HG03457 (cell line): ENCODE measurements at regions not wholly inside any gene's neighbourhood (a gene's known extent, or its start where the extent isn't known, plus 50 kb on each side); places are given as distances from the start of the nearest gene placed in this dataset.
"Not testable (repeated sequence)": the region's sequence is repeated elsewhere in the genome, so short reads cannot be mapped to it uniquely, and the experiment has no call there.

ENCODE experiments used
- ATAC-seq: cut with Tn5 transposase; IDR thresholded peaks from one replicate; pipeline ENCODE4 v1.9.1; 2021; ENCODE audit warnings: moderate number of reproducible peaks; ENCODE audit not compliant: unreplicated experiment

DNA sequence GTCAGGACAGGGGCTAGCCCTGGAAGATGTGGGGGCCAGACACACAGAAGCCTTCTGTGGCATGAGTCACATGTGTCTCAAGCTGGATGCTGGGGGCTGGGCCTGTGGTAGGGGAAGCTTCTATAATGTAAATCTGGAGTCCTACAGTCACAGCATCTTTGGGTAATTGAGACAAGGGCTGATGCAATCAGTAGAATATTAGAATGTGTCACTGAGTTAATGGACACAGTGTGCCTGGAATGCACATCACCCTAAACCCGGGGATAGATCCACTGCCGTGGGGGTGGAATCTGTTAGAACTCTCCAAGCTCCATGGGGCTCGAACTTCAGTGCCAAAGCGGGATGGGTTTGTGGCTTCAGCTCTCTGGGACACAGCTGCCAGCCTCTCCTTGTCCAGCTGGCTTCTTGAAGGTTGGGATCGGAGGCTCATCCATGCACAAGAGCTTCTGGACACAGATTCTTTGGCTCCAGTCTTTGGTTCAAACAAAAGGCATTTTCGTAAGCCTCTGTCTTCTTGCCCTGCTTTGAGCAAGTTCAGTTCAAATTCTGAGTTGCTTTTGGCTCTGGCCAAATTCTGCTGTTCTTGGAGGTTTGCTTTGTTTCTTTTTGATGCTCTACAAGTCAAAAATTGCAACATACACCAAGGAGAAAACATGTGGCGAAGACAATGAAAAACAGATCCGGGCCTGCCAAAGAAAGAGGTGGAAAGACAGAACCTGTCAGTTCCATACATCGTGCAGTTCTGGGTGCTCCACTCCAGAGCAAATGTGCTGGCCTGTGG lies 194.8 kb upstream of the ZNF32 start:
- ATAC-seq = no peak

- ATAC-seq = no peak
These were observed 193.8 kb upstream of the ZNF32 start for GRCh38 chr10:43842496-43842895.

GRCh38 chr10:43842072-43842471 lies 193.4 kb upstream of the ZNF32 start:
- no peak for ATAC-seq

- no peak for ATAC-seq
These were observed 191.3 kb upstream of the ZNF32 start for GRCh38 chr10:43839973-43840372.

DNA sequence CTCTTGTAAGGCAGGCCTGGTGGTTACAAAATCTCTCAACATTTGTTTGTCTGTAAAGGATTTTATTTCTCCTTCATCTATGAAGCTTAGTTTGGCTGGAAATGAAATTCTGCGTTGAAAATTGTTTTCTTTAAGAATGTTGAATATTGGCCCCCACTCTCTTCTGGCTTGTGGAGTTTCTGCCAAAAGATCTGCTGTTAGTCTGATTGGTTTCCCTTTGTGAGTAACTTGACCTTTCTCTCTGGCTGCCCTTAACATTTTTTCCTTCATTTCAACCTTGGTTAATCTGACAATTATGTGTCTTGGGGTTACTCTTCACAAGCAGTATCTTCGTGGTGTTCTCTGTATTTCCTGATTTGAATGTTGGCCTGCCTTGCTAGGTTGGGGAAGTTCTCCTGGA lies 186.1 kb upstream of the ZNF32 start:
- ATAC-seq = not testable (repeated sequence)

DNA sequence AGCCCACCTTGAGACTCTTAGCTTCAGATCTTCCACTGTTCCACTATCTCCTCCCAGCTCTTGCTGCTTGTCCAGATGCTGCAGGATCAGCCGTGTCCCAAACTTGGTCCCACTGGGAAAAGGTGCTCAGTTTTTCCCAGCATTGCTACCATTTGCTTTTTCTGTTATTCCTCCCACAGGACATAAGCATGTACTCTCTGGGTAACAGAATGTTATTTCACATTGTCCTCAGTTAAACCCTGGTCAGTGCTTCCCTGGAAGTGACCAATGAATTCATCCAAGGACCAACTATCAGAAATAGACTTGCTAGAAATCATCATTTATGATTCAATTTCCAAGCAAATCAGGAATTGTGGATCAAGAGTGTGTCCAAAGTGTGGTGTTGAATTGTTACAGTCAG lies 179.2 kb upstream of the ZNF32 start:
- ATAC-seq = no peak

DNA sequence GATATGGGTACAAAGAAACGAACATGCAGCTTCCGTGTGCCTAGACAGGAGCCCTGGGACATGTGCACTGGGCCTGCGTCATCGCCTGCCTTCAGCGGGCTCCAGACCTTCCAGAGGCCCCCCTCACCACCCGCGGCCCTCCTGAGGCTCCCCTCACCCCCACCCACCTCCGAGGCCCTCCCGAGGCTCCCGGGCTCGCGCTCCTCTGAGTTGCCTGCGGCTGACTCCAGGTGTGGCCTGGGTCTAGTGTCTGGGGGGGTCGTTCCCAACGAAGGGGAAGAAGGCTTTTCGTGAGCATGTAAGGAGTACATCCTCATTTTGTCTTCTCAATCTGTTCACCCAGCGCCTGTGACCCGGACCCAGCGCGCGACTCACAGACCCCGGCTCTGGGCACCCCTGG lies 177.3 kb upstream of the ZNF32 start:
- no peak for ATAC-seq

DNA sequence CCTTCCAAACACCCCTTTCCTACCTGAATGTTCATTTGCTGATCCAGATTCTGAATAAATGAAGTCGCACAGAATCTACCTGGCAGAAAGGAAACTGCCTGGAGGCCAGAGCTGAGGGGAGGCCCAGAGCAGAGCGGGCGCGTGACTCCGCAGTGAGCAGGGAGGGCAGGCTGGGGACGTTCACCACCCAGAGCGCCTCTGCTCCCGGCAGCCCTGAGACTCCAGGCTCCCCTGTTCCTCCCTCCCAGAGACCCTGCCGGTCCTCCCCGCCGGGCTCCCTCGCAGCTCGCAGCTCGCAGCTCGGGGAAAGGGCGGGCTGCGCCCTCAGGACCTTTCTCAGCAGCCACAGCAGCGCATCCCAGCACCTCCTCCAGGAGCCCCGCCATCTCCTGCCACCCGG lies 176.7 kb upstream of the ZNF32 start:
- ATAC-seq = no peak

- ATAC-seq = no peak
These were observed 176.3 kb upstream of the ZNF32 start for GRCh38 chr10:43824934-43825333.

- no peak for ATAC-seq
These were observed 174.2 kb upstream of the ZNF32 start for GRCh38 chr10:43822631-43823580.

- ATAC-seq = no peak
These were observed 172.4 kb upstream of the ZNF32 start for GRCh38 chr10:43821103-43821502.

GRCh38 chr10:43820663-43821062 lies 172.0 kb upstream of the ZNF32 start:
- no peak for ATAC-seq

DNA sequence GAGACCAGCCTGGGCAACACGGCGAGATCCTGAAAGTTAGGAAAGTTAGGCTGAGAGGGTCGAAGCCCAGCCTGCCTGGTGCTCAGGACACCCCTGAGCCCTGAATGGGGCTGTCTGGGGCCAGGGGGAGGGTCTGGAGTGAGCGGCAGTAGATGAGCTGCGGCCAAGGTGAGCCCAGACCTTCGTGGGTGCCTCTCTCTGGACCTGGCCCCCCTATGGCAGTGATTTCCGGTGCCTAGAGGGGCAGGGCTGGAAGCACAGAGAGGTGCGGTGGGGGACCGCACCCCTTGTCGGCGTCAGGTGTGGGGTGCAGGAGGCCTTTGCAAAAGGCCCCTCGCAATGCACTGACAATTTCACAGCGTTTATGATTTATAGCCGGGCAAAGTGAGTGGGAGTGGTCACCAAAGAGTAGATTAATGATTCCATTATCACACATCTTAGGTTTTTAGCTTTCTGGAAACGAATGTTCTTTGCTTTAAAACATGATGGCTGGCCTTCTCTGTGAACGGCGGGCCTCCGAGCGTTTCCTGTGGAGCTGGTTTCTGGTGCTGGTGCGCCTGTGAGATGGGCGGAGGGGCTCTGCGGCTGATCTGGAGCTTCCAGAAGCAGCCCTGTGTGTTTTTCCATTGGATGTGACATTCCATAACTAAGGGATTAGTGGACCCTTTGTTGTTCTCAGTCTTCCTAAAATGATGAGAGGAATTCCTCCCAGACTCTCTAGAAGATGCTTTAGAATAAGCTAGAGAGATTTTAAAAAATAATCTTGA lies 171.0 kb upstream of the ZNF32 start:
- ATAC-seq = no peak

GRCh38 chr10:43818687-43819086 lies 170.0 kb upstream of the ZNF32 start:
- ATAC-seq = no peak

- ATAC-seq = no peak
These were observed 168.7 kb upstream of the ZNF32 start for GRCh38 chr10:43817368-43817767.

DNA sequence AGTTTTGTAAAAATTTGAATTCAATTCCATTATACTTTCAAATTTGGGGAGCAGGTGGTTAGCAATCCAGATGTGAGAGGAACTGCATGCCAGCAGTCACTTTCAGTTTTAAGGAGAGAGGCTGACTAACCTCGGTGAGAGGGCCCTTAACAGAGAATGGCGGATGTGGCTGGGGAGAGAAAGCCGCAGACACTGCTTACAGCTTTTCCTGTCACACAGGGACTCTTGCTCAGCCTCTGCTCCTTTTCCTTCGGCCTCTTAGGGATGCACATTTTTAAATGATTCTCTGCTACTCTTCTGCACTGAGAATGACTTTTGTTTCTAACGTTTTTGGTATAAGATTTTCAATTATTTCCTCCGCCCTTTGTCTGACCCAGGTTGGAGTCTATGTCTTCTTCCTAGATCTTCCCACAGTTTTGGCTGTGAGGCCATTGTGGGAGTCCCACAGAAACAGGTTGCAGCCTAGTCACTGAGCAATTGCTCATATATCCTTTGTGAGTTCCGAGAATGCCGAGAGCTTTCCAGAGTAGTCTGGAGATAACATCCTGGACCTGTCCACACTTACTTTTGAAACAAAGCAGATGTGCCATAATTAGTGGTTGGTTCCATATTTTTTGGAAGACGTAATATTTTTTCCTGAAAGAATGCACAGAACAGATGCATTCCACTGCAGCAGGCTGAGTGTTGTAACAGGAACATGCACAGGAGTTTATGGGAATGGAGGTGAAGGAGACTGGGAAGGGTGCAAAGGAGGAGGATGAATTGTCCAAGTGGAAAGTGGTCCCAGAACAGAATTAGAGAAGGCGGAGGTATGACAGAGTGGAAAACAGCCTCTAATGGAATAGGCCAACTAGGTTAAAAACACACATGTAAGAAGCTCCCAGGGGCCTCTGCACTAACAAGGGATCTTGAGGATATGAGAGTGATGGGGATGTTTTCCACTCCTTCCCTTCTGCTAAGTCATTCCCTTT lies 168.0 kb upstream of the ZNF32 start:
- ATAC-seq = peak; percentile 97

GRCh38 chr10:43815181-43815885 lies 166.7 kb upstream of the ZNF32 start:
- no peak for ATAC-seq

DNA sequence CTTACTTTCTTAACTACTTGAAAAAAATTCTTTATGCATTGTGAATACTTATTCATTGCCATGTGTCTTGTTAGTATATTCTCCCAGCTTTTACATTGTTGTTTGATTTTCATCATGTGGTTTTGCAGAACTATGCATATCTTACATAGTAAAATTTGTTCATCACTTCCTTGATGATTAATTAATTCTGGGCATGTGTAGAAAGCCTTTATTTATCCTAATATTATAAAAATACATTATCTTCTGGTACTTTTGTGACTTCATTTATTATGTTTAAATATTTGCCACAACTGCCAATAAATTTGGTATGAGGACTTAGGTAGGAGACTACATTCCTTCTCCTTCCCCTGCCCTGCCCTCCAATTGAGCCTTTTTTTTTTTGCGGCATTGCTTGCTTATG lies 166.0 kb upstream of the ZNF32 start:
- ATAC-seq = no peak

DNA sequence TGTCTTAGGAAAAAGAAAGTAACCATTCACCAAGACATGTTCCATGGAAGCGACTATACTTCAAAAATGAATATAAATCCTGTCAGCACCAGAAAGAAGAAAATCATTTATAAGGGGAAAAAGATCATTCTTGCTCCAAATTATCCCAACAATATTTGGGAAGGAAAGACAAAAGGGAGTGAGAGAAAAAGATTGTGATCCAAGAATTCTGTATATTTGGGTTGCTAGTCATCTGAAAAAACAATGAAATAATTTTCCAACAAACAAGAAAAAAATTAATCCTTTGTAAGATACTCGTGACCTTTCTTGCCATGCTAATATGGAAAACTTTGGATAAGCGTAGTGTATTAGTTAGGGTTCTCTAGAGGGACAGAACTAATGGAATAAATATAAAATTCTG lies 163.2 kb upstream of the ZNF32 start:
- ATAC-seq = no peak
